ENCODE measurements at regions not wholly inside any gene's neighbourhood (a gene's known extent, or its start where the extent isn't known, plus 50 kb on each side); places are given as distances from the start of the nearest gene placed in this dataset.

GRCh38 chr14:101133068-101133467, 229.5 kb upstream of the RTL1 start:
- no peak for DNase-seq (ENCODE audit: low spot score)

GRCh38 chr14:101134161-101134631, 230.7 kb upstream of the RTL1 start:
- DNase-seq (ENCODE audit: low spot score): no peak

DNA sequence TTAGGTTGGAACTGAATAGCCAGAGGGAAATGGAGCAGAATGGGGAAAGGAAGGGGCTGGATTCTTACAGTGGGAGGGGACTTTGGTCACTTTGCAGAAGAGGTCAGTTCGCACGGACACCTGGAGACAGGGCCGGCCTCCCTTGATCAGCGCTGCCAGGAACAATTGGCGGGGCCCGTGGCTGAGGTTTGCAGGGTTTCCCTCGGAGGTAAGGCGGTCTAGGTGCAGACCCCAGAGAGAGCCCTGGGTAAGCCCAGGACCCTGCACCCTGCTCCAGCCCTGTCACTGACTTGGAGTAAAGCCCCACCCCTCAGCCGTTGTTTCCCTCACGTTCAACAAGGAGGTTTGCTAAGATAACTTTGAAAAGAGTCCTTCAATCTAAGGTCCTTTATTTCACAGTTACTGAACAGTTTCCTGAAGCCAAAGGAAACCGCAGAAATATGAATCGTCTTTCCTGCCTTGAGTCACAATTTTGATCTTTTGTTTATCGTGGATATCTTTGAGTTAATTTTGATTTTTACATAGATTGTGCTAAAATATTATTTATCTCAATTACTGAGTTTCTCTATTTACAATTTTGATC, 231.4 kb upstream of the RTL1 start:
- DNase-seq (ENCODE audit: low spot score): no peak

DNA sequence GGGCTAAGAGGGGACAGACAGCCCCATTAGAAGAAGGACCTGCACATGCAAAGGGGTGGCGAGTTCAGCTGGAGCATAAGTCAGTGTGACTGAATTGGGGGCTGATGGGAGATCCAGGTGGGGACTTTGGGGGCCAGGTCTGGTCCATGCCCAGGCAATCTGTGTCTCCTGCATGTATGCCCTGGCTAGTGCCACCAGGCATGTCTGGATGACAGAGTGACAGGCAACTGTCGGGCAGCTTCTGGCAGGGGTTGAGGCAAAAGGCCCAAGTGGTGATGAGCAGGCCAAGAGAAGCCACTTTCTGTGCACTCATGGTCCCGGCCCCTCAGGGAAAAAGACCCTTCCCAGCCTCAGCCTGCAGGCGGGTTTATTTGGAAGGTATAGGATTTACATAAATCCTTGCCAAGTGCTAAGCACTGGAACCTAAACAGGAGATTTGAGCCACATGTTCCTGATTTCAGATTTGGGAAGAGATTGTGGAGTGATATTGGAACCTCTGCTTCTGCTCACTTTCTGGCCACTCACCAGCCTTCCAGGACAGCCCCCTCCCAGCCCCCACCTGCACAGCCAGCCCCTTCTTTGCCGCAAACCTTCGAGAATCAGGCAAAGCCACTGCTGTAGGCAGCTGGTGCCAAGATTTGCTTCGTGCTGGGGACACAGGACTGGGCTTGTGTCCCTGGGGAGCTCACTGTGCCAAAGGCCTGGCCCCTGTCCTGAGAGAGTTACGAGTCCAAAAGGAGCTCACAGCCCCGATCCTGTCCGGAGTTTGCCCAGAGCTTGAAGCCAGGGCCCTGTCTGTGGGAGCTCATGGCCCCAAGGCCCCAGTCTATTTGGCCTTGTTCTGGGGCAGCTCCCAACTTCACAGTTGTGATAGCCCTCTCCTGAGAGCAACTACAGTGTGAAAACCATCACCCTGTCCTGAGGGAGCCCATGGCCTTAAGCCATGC, 232.5 kb upstream of the RTL1 start:
- no peak for DNase-seq (ENCODE audit: low spot score)

DNA sequence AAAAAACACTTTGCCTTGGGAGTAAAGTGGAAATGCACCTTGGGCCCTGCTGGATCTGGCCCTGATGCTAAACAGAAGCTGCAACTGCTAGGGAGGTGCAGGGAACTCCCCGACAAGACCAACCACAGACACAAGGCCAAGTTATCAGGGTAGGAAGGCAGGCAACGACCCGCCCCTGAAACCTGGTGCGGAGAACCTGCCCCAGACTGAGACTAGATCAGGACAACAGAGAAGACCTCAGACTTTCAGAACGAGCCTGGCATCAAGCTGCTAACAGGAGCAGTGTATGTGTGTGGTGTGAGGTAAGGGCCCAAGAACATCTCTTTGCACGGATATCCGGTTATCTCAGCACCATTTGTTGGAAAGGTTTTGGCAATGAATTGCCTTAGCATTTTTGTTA, 233.7 kb upstream of the RTL1 start:
- DNase-seq (ENCODE audit: low spot score): no peak

GRCh38 chr14:101147848-101148247, 244.3 kb upstream of the RTL1 start:
- DNase-seq (ENCODE audit: low spot score): no peak

GRCh38 chr14:101150039-101150610, 246.6 kb upstream of the RTL1 start:
- no peak for DNase-seq (ENCODE audit: low spot score)

GRCh38 chr14:101151226-101151926, 247.9 kb upstream of the RTL1 start:
- DNase-seq (ENCODE audit: low spot score): no peak

DNA sequence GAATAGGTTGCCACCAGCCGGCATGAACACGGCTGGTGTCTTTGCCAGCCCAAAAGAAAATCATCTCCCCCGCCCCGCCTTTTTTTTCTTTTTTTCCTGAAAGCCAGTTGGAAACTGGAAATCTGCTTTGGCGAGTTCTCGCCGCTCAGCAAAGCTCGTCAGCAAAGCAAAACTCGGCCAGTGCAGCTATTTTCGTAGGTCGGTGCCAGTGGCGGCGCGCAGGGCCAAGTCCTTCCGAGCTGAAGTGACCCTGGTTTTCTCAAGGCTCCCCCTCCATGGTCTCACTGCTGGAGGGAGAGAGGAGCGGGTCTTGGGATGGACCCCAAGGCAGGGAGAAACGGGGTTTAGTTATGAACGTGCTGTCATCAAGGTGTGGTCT, 248.4 kb upstream of the RTL1 start:
- no peak for DNase-seq (ENCODE audit: low spot score)

DNA sequence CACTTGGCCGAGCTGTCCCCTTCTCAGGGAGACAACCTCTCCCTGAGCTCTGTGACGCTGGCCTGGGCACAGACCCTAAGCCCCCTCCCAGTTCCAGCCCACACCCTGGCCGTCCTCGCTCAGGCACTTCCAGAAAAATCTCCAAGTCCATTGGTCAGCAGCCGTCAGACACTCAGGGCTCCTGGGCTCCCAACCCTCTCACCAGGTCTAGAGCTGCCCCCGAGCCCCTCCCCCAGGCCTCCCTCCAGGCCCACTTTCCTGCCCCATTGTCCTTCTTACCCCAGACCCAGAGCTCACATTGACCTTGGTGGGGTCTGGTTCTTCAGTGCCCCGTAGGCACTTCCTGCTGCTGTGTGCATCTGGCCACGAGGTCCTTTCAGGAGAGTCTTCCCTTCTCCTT, 249.3 kb upstream of the RTL1 start:
- DNase-seq (ENCODE audit: low spot score): no peak

DNA sequence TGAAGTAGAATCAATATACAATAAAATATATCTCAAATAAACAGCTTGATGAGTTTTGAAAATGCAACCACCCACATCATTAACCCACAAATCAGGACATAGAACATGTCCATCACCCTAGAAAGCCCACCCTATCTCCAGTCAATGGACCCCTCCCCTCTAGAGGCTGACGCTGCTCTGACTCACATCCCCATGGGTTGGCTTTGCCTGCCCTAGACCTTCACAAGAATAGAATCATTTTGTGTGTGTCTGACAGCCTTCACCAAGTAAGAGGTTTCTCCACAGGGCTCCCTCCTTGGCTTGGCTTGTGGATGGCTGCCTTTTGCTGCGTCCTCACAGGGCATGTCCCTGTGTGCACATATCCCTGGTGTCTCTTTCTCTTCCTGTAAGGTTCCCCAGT, 250.2 kb upstream of the RTL1 start:
- no peak for DNase-seq (ENCODE audit: low spot score)

GRCh38 chr14:101155575-101155974, 252.1 kb upstream of the RTL1 start:
- DNase-seq (ENCODE audit: low spot score): no peak

DNA sequence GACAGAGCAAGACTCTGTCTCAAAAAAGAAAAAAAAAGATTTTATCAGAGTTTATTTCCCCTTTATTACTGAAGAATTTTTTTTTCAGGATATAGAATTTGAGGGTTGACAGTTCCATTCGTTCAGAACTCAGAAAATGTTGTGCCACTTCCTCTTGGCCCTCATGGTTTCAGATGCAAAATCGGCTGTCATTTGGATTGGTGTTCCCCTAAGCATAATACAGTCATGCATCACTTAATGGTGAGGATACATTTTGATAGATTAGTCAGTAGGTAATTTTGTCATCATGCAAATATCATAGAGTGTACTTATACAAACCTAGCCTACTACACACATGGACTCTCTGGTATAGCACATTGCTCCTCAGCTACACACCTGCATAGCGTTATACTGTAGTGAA, 263.9 kb upstream of the RTL1 start:
- DNase-seq (ENCODE audit: low spot score): no peak

GRCh38 chr14:101169267-101169666, 265.7 kb upstream of the RTL1 start:
- DNase-seq (ENCODE audit: low spot score): no peak

- DNase-seq (ENCODE audit: low spot score): no peak
Measured at GRCh38 chr14:101171650-101172049, 268.1 kb upstream of the RTL1 start.

GRCh38 chr14:101173698-101174521, 270.4 kb upstream of the RTL1 start:
- DNase-seq (ENCODE audit: low spot score): no peak

DNA sequence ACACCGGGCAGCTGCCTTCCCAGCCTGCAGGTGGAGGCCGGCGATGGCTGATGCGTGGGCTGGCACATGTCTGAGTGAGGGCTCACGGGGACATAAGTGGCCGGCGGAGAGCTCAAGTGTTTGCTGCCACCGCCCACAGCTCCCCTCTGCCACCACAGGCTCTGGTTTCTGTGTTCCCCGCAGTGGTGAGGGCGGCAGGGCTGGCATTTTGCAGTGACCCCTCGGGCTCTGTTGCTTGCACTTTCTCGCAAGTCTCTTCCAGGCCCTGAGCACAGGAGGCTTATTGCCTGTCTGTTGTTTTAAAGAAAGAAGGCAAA, 271.0 kb upstream of the RTL1 start:
- DNase-seq (ENCODE audit: low spot score): no peak

- DNase-seq (ENCODE audit: low spot score): no peak
Measured at GRCh38 chr14:101174980-101175606, 271.6 kb upstream of the RTL1 start.

DNA sequence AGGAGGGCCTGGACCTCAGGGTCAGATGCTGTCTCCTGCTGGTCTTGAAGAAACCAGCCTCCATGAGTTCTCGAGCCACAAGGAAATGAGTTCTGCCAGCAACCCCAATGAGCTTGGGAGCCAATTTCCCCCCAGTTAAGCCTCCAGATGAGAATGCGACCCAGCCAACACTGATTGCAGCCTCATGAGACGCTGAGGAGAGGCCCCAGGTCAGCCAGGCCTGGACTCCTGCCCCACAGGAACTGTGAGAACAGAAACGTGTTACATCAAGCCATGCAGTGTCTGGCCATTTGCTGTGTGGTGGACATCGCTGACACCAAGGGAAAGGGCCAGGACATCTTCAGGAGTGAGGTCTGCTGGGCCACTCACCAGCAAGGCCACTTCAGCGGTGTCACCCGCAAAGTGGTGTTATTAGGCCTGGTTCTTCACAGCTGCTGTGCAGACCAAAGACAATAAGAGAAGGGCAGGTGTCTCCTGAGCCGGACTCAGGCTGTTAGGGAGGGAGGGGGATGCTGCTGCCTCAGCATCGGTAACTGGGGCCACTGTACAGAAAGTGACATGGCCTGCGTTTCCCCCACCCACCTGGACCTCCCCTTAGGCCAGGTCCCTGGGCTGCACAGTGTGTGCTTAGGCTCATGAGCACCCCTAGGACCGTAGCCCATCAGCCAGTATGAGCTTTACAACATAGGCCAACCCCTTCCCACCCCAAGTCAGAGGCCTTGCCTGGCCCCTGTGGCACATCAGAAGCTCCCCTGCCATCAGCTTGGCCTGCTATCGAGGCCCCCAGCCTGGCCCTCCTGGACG, 272.4 kb upstream of the RTL1 start:
- DNase-seq (ENCODE audit: low spot score): no peak

- no peak for DNase-seq (ENCODE audit: low spot score)
Measured at GRCh38 chr14:101176535-101177205, 273.1 kb upstream of the RTL1 start.
